ENCODE measurements at regions not wholly inside any gene's neighbourhood (a gene's known extent, or its start where the extent isn't known, plus 50 kb on each side); places are given as distances from the start of the nearest gene placed in this dataset.

DNA sequence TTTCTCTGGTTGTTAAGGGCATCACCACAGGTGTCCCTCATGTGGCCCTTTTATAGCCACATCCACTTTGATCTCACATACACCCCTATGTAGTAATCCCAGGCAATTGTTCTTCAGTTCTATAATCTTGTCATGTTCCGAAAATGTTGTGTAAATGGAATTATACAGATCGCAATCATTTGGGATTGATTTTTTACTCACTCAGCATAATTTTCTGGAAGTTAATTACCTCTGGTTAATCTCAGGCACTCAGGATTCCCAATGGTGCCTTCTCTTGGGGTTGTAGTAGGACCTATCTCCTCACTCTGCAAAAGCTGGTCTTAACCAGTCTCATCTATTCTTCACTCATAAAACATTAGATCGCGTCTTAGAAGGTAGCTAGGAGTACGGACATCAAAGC lies 1549.6 kb upstream of the DDX18 start:
- TF ChIP-seq, protein P1, sequence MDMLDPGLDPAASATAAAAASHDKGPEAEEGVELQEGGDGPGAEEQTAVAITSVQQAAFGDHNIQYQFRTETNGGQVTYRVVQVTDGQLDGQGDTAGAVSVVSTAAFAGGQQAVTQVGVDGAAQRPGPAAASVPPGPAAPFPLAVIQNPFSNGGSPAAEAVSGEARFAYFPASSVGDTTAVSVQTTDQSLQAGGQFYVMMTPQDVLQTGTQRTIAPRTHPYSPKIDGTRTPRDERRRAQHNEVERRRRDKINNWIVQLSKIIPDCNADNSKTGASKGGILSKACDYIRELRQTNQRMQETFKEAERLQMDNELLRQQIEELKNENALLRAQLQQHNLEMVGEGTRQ (IDR thresholded peaks at IDR 0.05; ENCODE audit: borderline replicate concordance, low read depth, low read length), result no peak
- TF ChIP-seq MXI1 (IDR thresholded peaks at IDR 0.05; ENCODE audit: low read depth, low read length) (no peak), SMARCA5 (IDR thresholded peaks at IDR 0.05) (no peak), NRF1 (conservative IDR thresholded peaks at IDR 0.05; ENCODE audit: low read depth, low read length) (no peak), POLR2AphosphoS5 (IDR thresholded peaks at IDR 0.05; ENCODE audit: low read length) (no peak), EGR1 (IDR thresholded peaks at IDR 0.05; ENCODE audit: borderline replicate concordance in 1 of 2, low read depth in 2 of 2, low read length in 2 of 2) (no peak), POLR2A (IDR thresholded peaks at IDR 0.05; ENCODE audit: low read depth, low read length) (no peak), SMAD1 (IDR thresholded peaks at IDR 0.05; ENCODE audit: low read depth, partially characterized antibody) (no peak), TCF12 (IDR thresholded peaks at IDR 0.05; ENCODE audit: low read depth, low read length) (no peak), TCF7 (IDR thresholded peaks at IDR 0.05; ENCODE audit: borderline replicate concordance) (no peak), BMI1 (IDR thresholded peaks at IDR 0.05; ENCODE audit: borderline replicate concordance) (no peak), EZH2 (IDR thresholded peaks at IDR 0.05; ENCODE audit: borderline replicate concordance, control insufficient read depth, low read depth, low read length) (no peak)
- TF ChIP-seq, protein P2, sequence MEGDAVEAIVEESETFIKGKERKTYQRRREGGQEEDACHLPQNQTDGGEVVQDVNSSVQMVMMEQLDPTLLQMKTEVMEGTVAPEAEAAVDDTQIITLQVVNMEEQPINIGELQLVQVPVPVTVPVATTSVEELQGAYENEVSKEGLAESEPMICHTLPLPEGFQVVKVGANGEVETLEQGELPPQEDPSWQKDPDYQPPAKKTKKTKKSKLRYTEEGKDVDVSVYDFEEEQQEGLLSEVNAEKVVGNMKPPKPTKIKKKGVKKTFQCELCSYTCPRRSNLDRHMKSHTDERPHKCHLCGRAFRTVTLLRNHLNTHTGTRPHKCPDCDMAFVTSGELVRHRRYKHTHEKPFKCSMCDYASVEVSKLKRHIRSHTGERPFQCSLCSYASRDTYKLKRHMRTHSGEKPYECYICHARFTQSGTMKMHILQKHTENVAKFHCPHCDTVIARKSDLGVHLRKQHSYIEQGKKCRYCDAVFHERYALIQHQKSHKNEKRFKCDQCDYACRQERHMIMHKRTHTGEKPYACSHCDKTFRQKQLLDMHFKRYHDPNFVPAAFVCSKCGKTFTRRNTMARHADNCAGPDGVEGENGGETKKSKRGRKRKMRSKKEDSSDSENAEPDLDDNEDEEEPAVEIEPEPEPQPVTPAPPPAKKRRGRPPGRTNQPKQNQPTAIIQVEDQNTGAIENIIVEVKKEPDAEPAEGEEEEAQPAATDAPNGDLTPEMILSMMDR (IDR thresholded peaks at IDR 0.05 in 2 of 3, conservative IDR thresholded peaks at IDR 0.05 in 1 of 3; ENCODE audit: control insufficient read depth in 2 of 3, extremely low read depth in 1 of 3, insufficient read depth in 1 of 3, low read depth in 3 of 3, low read length in 3 of 3), result no peak
- TF ChIP-seq, protein P3, sequence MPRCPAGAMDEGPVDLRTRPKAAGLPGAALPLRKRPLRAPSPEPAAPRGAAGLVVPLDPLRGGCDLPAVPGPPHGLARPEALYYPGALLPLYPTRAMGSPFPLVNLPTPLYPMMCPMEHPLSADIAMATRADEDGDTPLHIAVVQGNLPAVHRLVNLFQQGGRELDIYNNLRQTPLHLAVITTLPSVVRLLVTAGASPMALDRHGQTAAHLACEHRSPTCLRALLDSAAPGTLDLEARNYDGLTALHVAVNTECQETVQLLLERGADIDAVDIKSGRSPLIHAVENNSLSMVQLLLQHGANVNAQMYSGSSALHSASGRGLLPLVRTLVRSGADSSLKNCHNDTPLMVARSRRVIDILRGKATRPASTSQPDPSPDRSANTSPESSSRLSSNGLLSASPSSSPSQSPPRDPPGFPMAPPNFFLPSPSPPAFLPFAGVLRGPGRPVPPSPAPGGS (IDR thresholded peaks at IDR 0.05; ENCODE audit: borderline replicate concordance, insufficient read depth, low read depth, low read length, poor library complexity, severe bottlenecking), result no peak

Measured in GM12878 (cell line).